Peyer's patch (tissue), 4 donors: ENCODE measurements at regions not wholly inside any gene's neighbourhood (a gene's known extent, or its start where the extent isn't known, plus 50 kb on each side); places are given as distances from the start of the nearest gene placed in this dataset.

ENCODE experiments used
- CTCF ChIP-seq, 6 experiments: fragments of 450-650 bp in 4 of 6; fragments of 200-600 bp in 2 of 6; sonication (generic) in 1 of 6; IDR thresholded peaks; one replicate each; pipeline ENCODE4 v1.5.1; 2017 to 2019; ENCODE audit warnings: antibody characterized with exemption in 6 of 6, mild to moderate bottlenecking in 3 of 6, moderate library complexity in 1 of 6
- POLR2A ChIP-seq, 2 donors: fragments of 450-650 bp; IDR thresholded peaks; one replicate each; pipeline ENCODE4 v1.5.1; 2017; ENCODE audit warnings: antibody characterized with exemption in 2 of 2, mild to moderate bottlenecking in 2 of 2, moderate library complexity in 2 of 2

- TF ChIP-seq POLR2A (IDR thresholded peaks at IDR 0.05) (no peak), CTCF (IDR thresholded peaks at IDR 0.05) (no peak)
Observed at GRCh38 chr6:100096341-100096740, 102.3 kb upstream of the MCHR2 start.
